ENCODE measurements at regions not wholly inside any gene's neighbourhood (a gene's known extent, or its start where the extent isn't known, plus 50 kb on each side); places are given as distances from the start of the nearest gene placed in this dataset.

DNA sequence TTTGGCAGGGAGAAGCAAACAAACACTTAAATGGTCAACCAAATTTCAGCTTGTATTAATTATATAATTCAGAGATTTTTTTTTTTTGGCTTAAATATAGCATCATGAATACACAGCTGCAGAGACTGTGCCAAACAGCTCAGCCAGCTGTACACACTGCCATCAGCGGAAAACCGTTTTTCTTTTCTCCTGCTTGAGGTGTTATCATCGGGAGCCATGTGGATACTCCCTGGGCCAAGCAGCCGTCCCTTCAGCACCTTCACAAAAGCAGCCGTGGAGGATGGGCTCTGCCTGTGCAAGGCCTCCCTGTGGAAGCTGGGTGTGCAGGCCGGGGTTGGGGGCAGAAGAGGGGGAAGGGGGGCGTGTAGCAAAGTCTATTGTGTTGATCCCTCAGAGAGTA lies 85.0 kb downstream of the NUF2 start:
- TF ChIP-seq, protein P1, sequence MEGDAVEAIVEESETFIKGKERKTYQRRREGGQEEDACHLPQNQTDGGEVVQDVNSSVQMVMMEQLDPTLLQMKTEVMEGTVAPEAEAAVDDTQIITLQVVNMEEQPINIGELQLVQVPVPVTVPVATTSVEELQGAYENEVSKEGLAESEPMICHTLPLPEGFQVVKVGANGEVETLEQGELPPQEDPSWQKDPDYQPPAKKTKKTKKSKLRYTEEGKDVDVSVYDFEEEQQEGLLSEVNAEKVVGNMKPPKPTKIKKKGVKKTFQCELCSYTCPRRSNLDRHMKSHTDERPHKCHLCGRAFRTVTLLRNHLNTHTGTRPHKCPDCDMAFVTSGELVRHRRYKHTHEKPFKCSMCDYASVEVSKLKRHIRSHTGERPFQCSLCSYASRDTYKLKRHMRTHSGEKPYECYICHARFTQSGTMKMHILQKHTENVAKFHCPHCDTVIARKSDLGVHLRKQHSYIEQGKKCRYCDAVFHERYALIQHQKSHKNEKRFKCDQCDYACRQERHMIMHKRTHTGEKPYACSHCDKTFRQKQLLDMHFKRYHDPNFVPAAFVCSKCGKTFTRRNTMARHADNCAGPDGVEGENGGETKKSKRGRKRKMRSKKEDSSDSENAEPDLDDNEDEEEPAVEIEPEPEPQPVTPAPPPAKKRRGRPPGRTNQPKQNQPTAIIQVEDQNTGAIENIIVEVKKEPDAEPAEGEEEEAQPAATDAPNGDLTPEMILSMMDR (IDR thresholded peaks at IDR 0.05), result no peak
- TF ChIP-seq POLR2A (IDR thresholded peaks at IDR 0.05) (no peak), EP300 (IDR thresholded peaks at IDR 0.05) (no peak), POLR2AphosphoS5 (IDR thresholded peaks at IDR 0.05) (no peak)

Data from upper lobe of left lung (tissue), 4 donors.